KBM-7 (cell line): ENCODE measurements at regions not wholly inside any gene's neighbourhood (a gene's known extent, or its start where the extent isn't known, plus 50 kb on each side); places are given as distances from the start of the nearest gene placed in this dataset.
"Not testable (repeated sequence)": the region's sequence is repeated elsewhere in the genome, so short reads cannot be mapped to it uniquely, and the experiment has no call there.

Source experiments
- DNase-seq: peaks from one replicate; pipeline ENCODE4 v3.0.0-alpha.2; 2015
- in situ Hi-C: fragments of 300-500 bp; cut with MboI; formaldehyde crosslinking; loops from 2 replicates; pipeline ENCODE4 v1.14.3; 2020; ENCODE audit warnings: low sequenced_read_pairs, low pct_unique_long_range_greater_than_20kb, mixed read lengths

GRCh38 chr5:124199893-124200292, 546.5 kb downstream of the ZNF608 start:
- DNase-seq = no peak
- in situ Hi-C loops = no loop called here

DNA sequence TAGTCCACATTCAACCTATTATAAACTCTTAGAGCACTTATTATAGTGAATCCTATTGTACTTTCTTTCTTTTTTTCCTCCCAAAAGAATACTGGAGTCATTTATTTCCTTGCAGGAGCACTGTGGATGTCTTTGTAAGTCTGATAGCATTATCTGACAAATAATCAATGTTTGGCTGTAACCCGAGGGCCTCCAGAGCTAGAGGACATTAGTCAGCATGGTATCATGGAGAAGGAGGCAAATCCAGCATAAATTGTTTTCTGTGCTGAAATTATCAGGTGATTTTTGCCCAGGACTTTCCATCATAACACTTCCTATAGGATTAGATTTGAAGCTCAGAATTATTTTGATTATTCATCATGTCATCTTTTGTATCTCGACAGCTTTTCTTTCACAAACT, 551.0 kb downstream of the ZNF608 start:
- DNase-seq = no peak
- in situ Hi-C loops = no loop called here

- in situ Hi-C loops = no loop called here
Measured at GRCh38 chr5:124194282-124194681, 552.2 kb downstream of the ZNF608 start.

DNA sequence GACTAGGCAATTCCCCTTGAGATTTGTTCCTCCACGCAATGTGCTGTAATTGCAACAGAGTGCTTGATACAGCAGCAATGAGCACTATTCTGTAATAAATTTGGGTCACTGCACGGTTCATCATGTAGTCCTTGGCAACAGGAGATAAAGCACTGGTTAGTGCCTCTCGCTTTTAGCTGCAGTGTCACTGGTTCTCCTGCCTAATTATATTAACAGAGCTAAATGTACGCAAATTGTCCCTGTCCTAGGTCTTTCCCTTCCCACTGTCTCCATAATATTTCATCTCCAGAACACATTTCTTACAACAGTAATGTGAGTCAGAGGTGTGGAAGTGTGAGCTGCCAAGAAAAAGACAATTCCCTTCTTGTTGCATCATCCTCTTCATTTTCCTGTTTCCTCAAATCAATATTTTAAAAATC, 553.1 kb downstream of the ZNF608 start:
- DNase-seq = no peak
- in situ Hi-C loops = no loop called here

More at GRCh38 chr5:124194282-124194681, 552.2 kb downstream of the ZNF608 start:
- DNase-seq = no peak

DNA sequence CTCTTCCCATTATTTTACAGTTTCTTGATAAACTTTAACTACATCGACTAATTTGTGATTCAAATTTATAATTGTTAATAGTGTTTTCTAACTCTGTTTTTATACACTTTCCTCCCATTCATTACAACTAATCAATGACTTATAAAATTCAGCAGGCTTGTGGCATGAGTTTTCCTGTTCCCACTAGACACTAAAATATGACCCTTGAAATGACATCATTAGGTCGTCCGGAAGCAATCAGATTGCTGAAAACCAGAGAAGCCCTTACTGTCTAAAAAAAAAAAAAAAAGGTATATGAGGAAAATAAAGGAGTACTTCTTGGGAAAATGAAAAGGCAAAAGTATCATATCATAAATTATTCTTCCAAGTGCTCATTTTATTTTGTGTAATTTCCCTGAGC, 553.7 kb downstream of the ZNF608 start:
- in situ Hi-C loops = no loop called here
- no peak for DNase-seq

- DNase-seq = no peak
- in situ Hi-C loops = no loop called here
Measured at GRCh38 chr5:124185716-124186115, 560.7 kb downstream of the ZNF608 start.

DNA sequence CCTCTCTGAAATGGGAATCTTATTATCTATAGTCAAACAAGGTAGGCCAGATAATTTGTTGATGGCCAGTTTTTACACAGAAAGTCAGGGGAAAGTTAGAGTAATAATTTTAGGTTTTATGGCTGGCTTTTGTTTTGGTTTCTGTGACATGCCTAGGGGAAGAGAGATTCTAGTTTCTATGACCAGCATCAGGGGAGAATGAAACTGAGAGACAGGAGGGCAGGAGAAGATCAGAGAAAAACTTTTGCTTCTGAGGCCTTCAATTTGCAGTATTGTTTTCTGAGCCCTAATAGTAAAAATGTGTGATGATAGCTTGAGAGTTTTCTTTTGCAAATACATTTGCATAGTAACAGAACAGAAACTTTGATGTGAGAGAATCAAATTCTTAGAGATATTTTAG, 564.3 kb downstream of the ZNF608 start:
- in situ Hi-C loops = no loop called here
- DNase-seq = no peak

DNA sequence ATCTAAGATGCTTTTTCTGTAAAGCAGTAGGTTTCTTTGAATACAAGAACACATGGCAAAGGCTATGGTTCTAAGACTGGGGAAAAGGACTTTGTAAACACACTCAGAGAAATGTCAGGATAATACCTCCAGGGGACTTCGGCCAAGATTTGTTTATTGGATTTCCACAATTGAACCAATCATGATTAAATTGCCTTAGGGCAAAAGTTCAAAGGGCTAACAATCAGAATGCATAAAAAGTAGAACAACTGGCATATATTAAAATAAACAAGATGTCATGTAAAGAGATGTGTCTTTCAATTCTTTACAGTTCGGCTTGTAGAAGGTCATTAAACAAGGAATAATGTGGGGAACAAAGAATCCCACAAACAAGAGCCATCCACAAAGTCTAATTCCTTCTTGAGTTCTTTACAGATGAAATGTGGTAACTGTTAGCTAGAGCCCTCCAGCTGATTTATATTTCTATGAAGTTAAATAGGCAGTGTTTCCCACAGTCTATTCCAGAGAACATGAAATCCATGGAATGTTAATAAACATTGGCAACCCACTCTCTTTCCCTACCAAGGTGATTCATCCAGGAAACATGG, 565.5 kb downstream of the ZNF608 start:
- no peak for DNase-seq
- in situ Hi-C loops = no loop called here

- in situ Hi-C loops = no loop called here
- no peak for DNase-seq
Measured at GRCh38 chr5:124180299-124180874, 566.1 kb downstream of the ZNF608 start.

DNA sequence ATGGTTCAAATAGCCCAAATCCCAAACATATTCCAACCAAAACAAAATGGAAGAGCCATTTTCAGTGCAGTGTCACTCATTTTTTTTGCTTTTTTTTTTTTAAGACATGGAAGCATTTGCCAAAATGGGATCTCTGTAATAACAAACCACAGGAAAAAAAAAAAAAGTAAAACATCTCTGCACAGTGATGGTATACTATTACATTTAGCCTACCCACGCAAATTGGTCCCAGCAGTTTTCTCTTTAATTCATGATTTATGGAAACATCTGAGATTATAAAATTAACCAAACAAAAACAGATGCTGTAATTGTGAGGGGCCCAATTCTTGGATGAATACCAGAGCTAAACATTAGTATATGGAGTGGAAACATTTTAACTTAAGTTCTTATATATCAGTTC, 566.6 kb downstream of the ZNF608 start:
- DNase-seq = no peak
- in situ Hi-C loops = no loop called here

DNA sequence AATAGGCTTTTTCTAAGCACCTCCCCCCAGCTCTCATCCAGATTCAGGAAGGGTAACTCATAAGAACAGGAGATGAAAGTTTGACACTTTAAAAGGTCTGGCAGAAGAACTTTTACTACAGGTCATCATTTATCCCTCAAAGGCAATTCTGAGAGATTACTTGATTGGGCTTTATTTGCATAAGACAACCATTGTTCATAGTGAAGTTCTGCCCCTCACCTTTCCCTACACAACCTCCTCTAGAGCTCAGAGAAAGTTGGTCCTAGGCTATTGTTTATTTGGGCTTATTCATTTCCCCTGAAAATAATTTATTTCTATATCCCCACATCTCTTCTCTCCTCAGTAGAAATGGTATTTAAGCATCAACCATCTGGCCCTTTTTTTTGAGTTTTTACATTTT, 568.4 kb downstream of the ZNF608 start:
- in situ Hi-C loops = no loop called here

GRCh38 chr5:124176692-124177091, 569.7 kb downstream of the ZNF608 start:
- peak; percentile 10 for DNase-seq
- in situ Hi-C loops = no loop called here

More for the DNA sequence above, 568.4 kb downstream of the ZNF608 start:
- DNase-seq = no peak

- no peak for DNase-seq
- in situ Hi-C loops = no loop called here
Measured at GRCh38 chr5:124173386-124173785, 573.1 kb downstream of the ZNF608 start.

GRCh38 chr5:124172389-124173003, 573.9 kb downstream of the ZNF608 start:
- no peak for DNase-seq
- in situ Hi-C loops = no loop called here

DNA sequence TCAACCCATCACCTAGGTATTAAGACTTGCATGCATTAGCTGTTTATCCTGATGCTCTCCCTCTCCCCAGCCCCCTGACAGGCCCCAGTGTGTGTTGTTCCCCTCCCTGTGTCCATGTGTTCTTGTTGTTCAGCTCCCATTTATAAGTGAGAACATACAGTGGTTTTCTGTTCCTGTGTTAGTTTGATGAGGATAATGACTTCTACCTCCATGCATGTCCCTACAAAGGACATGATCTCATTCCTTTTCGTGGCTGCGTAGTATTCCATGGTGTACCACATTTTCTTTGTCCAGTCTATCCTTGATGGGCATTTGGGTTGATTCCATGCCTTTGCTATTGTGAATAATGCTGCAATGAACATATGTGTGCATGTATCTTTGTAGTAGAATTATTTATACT, 578.3 kb downstream of the ZNF608 start:
- in situ Hi-C loops, DNase-seq: not testable (repeated sequence)

DNA sequence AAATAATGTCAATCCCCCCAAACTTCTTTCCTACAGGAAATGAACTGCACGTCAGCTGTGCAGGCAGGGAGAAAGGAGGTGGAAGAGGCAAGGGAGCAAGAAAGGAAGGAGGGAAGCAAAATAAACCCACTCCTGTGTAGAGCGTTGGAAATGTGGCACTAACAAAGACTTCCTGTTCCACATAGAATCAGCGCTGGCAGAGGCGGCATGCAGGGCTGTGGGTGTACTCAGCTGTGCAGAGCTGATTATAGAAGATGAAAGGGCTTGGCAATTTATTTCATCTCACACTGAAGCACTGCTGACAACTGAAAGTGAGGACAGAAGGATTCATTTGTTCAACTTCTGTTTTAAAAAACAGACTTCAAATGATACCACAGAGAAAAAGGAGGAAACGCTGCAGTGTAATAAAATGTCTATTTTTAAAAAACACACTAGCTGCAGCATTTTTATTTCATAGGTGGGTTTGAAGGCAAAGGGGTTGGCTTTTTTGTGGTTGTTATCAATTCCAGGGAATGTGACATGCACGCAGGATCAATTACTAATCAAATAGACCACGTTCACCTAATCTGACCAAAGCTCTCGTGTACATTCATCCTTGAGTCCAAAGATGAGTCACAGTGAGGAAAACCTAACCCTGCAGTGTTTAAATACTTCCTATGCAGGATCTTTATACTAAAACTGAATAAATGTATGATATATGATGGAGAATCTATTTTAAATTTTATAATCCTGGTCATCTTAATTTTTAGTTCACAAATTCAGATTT, 583.5 kb downstream of the ZNF608 start:
- in situ Hi-C loops = no loop called here
- DNase-seq = peak; percentile 87

GRCh38 chr5:124161266-124161665, 585.2 kb downstream of the ZNF608 start:
- in situ Hi-C loops = no loop called here
- DNase-seq = no peak

DNA sequence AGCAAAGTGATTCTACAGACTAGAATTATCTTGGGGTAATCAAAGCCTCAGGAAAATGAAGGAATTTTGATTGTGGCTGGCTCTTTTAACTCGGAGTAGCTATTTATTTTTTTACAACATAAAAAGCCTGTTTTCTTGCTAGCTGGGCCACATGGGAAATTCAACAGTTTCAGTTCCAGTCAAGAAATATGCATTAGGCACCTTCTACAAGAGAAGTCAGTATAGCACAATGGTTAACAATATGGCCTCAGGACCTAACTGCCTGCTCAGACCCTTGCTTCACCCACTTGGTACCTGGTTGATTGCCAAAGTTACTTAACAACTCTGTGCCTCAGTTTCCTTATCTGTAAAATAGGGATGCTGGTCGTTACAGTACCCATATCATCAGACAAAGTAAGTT, 586.2 kb downstream of the ZNF608 start:
- no peak for DNase-seq
- in situ Hi-C loops = no loop called here

DNA sequence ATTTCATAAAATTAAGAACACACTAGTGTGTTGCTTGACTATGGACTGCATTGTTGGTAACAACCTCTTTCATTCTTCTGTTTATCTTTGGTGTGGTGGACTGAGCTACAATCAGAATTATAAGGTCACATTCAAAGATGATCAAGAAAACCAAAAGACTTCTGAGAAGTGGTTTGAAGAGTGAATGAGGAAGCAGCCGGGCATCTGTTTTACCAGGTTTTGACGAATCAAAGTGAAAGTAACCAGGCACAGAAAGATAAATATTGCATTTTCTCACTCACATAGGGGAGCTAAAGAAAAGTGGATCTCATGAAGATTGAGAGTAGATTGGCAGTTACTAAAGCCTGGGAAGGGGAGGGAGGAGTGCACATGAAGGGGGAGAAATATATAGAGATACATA, 589.1 kb downstream of the ZNF608 start:
- in situ Hi-C loops = no loop called here
- peak; percentile 66 for DNase-seq

DNA sequence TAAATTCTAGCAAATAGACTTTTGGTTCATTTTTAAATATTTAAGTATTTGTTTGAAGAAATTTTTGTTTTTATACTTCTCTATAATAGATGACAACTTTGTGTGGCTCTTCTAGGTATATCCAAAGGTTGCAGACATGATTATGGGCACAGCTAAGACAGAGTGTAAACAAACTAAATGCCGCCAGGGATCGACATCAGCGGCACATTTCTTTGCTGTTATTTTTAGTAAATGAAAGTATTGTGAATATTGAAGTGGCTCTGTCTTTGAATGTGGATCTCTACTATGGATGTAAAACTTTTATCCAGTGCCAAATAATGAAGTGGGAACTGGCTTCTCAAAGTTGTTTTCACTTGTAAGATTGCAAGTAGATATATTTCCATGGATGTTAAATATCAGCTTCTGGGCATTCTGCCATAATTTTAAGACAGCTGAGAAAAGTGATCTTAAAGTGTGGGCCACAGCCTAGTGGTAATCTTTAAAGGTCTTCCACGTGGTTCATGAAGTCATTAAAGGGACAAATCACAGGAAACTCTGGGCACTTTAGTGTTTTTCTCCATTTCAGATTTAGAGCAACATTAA, 589.9 kb downstream of the ZNF608 start:
- in situ Hi-C loops = no loop called here
- peak; percentile 4 for DNase-seq
